Endodermal cell (in vitro differentiated cells): ENCODE measurements at regions not wholly inside any gene's neighbourhood (a gene's known extent, or its start where the extent isn't known, plus 50 kb on each side); places are given as distances from the start of the nearest gene placed in this dataset.

ENCODE experiments used
- DNase-seq: peaks from one replicate; pipeline ENCODE4 v3.0.0-alpha.2; 2017
- H3K27ac ChIP-seq: 2 replicates; pipeline ENCODE4 v1.5.1; 2013; ENCODE audit warnings: mild to moderate bottlenecking, low read depth, low read length, moderate library complexity
- H3K27me3 ChIP-seq: 2 replicates; pipeline ENCODE4 v1.6.1; 2013; ENCODE audit warnings: mild to moderate bottlenecking, low read length, moderate library complexity; ENCODE audit not compliant: insufficient read depth, control insufficient read depth, poor library complexity, severe bottlenecking
- H3K36me3 ChIP-seq: 2 replicates; pipeline ENCODE4 v1.7.0; 2013; ENCODE audit warnings: mild to moderate bottlenecking, low read length, moderate library complexity; ENCODE audit not compliant: control insufficient read depth, insufficient read depth
- H3K4me1 ChIP-seq: one replicate; pipeline ENCODE4 v1.7.0; 2013; ENCODE audit warnings: low read length; ENCODE audit not compliant: control insufficient read depth, insufficient read depth
- H3K4me3 ChIP-seq: 2 replicates; pipeline ENCODE4 v1.5.1; 2013; ENCODE audit warnings: mild to moderate bottlenecking, low read length, moderate library complexity
- H3K9ac ChIP-seq: 2 replicates; pipeline ENCODE4 v1.6.1; 2013; ENCODE audit warnings: mild to moderate bottlenecking, low read length, moderate library complexity; ENCODE audit not compliant: poor library complexity, severe bottlenecking; ENCODE audit errors: extremely low read depth
- H3K9me3 ChIP-seq: 2 replicates; pipeline ENCODE4 v1.6.1; 2013; ENCODE audit warnings: mild to moderate bottlenecking, low read length, moderate library complexity; ENCODE audit not compliant: control insufficient read depth
- H3K27ac Mint-ChIP-seq: 2 replicates; pipeline ENCODE4 v1.8.0; 2020; ENCODE audit warnings: mixed read lengths
- H3K27me3 Mint-ChIP-seq: 2 replicates; pipeline ENCODE4 v1.8.0; 2021; ENCODE audit warnings: mild to moderate bottlenecking, mixed read lengths; ENCODE audit not compliant: insufficient read depth
- H3K36me3 Mint-ChIP-seq: 2 replicates; pipeline ENCODE4 v1.8.0; 2020; ENCODE audit warnings: low read depth, mixed read lengths
- H3K4me1 Mint-ChIP-seq: 2 replicates; pipeline ENCODE4 v1.8.0; 2020; ENCODE audit warnings: mixed read lengths
- H3K4me3 Mint-ChIP-seq: 2 replicates; pipeline ENCODE4 v1.8.0; 2020; ENCODE audit warnings: mild to moderate bottlenecking, moderate library complexity, mixed read lengths
- H3K9me3 Mint-ChIP-seq: 2 replicates; pipeline ENCODE4 v1.8.0; 2020; ENCODE audit warnings: mild to moderate bottlenecking, mixed read lengths
- WGBS, 2 experiments: methylation state at CpG; one replicate each; pipeline versions ENCODE4 v1.1.5 to v1.1.7; 2013; ENCODE audit warnings: missing lambda C conversion rate in 2 of 2, mixed read lengths in 1 of 2; ENCODE audit not compliant: insufficient coverage in 1 of 2, insufficient read length in 1 of 2; 5-methylcytosine and 5-hydroxymethylcytosine counted together
- TF ChIP-seq, protein P1 (sequence below): fragments of 200-600 bp; sonication (generic); conservative IDR thresholded peaks from 2 replicates; pipeline ENCODE4 v1.5.0; 2021; ENCODE audit warnings: antibody characterized with exemption, mild to moderate bottlenecking

DNA sequence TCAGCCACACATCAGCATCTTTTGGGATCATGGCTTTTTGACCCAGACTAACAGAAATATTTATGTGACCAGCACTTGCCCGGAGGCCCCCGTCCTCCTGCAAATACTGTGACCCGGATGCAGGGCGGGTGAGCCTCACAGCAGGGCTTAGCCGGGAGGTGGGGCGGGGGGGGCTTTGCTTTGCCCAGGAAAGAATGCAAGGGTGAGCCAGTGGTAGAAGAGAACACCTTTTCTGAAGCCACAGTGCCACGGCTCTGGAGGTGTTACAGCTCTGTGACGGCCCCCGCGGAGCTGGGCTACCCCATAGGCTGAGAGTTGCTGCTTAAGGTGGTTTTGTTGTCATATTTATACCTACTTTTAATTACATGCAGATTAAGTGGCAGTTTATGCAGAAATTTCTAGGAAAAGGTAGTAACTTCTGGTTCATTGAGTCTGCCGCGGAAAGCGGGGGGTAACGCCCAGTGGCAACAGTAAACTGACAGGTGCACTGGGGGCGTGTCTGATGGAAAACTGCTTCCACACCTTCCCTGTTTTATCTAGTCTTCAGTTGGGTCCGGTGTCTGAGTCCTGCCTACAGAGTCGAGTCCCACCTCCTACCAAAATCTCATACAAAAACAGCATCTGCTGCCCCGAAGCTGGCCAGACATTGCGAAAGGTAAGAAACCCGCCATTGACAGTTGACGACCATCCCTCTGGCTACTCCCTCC is 187.9 kb downstream of the TEX29 start:
- Mint-ChIP-seq H3K4me3 (no peak overlapping the region), H3K4me1 (peaks cover 5% of the 10 kb centered on the region), H3K27me3 (peaks cover 16% of the 10 kb centered on the region), H3K36me3 (no peaks in the 10 kb centered on the region), H3K27ac (no peak overlapping the region), H3K9me3 (peaks cover 1% of the 10 kb centered on the region)
- Histone ChIP-seq H3K36me3 (no peaks in the 10 kb centered on the region), H3K4me3 (no peak overlapping the region), H3K9ac (no peak overlapping the region), H3K9me3 (no peaks in the 10 kb centered on the region), H3K4me1 (no peaks in the 10 kb centered on the region), H3K27me3 (no peaks in the 10 kb centered on the region), H3K27ac (no peak overlapping the region)
- TF ChIP-seq, protein P1, sequence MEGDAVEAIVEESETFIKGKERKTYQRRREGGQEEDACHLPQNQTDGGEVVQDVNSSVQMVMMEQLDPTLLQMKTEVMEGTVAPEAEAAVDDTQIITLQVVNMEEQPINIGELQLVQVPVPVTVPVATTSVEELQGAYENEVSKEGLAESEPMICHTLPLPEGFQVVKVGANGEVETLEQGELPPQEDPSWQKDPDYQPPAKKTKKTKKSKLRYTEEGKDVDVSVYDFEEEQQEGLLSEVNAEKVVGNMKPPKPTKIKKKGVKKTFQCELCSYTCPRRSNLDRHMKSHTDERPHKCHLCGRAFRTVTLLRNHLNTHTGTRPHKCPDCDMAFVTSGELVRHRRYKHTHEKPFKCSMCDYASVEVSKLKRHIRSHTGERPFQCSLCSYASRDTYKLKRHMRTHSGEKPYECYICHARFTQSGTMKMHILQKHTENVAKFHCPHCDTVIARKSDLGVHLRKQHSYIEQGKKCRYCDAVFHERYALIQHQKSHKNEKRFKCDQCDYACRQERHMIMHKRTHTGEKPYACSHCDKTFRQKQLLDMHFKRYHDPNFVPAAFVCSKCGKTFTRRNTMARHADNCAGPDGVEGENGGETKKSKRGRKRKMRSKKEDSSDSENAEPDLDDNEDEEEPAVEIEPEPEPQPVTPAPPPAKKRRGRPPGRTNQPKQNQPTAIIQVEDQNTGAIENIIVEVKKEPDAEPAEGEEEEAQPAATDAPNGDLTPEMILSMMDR: no peak
- WGBS, 2 experiments: 95 to 96% methylated on average over 11 to 21 of the region's 21 CpGs
- DNase-seq: no peak

DNA sequence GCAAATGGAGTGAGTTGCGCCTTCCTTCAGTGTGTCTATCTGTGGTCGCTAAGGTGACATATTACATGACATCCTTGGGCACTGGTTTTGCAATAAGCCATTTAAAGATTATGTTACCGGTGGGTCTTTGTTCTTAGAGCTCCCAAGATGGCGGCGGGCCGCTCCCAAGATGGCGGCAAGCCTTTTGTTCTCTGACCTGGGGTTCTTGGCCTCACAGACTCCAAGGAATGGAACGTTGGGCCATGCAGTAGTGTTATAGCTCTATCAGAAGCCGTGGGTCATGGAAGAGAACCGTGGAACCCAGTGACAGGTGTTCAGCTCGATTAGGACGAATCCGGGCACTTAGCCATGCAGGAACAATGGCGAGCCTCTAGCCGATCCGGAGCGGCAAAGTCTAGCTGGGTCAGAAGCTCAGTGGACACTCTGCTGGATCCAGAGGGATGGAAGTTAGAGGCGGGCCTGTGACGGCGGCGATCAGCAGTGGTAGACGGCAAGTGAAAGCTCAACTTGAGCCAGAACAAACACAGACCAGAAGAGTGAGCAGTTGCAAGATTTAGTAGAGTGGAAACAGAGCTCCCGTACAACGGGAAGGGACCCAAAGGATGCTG is 188.6 kb downstream of the TEX29 start:
- WGBS, 2 experiments: 91 to 97% methylated on average over 17 to 24 of the region's 24 CpGs
- Mint-ChIP-seq H3K4me3 (no peak overlapping the region), H3K27me3 (peaks cover 11% of the 10 kb centered on the region), H3K9me3 (no peaks in the 10 kb centered on the region), H3K4me1 (peaks cover 5% of the 10 kb centered on the region), H3K27ac (no peak overlapping the region), H3K36me3 (no peaks in the 10 kb centered on the region)
- H3K9me3 ChIP-seq: no peaks in the 10 kb centered on the region
- no peak for DNase-seq
- H3K36me3 ChIP-seq: no peaks in the 10 kb centered on the region
- no peak overlapping the region for H3K9ac ChIP-seq
- TF ChIP-seq, protein P1: no peak
- no peaks in the 10 kb centered on the region for H3K4me1 ChIP-seq
- H3K27ac ChIP-seq: no peak overlapping the region
- H3K27me3 ChIP-seq: no peaks in the 10 kb centered on the region
- no peak overlapping the region for H3K4me3 ChIP-seq

DNA sequence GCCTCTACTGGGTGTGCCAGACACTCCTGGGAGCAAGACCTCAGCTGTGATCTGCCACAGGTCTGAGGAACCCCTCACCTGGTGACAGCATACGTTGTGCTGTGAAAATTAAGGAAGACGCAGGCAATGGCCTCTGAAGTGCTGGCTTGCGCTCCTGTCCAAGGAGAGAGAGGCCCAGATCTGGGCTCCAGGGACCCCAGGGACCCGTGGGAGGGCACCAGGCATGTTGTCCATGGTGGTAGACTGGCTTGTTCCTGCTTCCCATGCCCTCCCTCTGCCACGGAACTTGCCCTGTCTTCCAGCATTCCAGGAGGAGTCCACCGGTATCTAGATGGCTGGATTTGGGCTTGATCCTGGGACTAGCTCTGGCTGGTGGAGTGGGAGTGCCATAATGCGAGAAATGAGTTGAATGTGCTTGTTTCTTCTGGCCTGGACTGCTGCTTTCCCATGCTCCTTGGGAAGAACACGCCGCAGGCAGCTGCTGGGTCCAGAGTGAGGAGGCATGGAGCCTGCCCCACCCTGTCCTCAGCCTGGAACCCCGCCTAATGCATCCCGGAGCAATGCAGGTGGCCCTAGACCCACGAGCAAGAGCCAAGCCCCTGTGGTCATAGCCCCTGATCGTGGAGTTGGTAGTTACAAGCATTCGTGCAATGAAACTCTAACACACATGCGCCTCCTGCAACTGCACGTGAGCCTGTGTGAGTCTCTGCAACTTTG is 190.2 kb downstream of the TEX29 start:
- H3K9me3 Mint-ChIP-seq: no peaks in the 10 kb centered on the region
- H3K9me3 ChIP-seq: no peaks in the 10 kb centered on the region
- TF ChIP-seq, protein P1: no peak
- no peak overlapping the region for H3K4me3 ChIP-seq
- H3K36me3 ChIP-seq: no peaks in the 10 kb centered on the region
- peaks cover 5% of the 10 kb centered on the region for H3K4me1 Mint-ChIP-seq
- no peak for DNase-seq
- 87 to 92% methylated on average over 15 to 16 of the region's 16 CpGs for WGBS, 2 experiments
- H3K27ac Mint-ChIP-seq: no peak overlapping the region
- no peaks in the 10 kb centered on the region for H3K36me3 Mint-ChIP-seq
- H3K27me3 Mint-ChIP-seq: peaks cover 7% of the 10 kb centered on the region
- H3K27me3 ChIP-seq: no peaks in the 10 kb centered on the region
- no peak overlapping the region for H3K27ac ChIP-seq
- no peak overlapping the region for H3K9ac ChIP-seq
- no peak overlapping the region for H3K4me3 Mint-ChIP-seq
- H3K4me1 ChIP-seq: no peaks in the 10 kb centered on the region
